DOHH2 (cell line): ENCODE measurements at regions not wholly inside any gene's neighbourhood (a gene's known extent, or its start where the extent isn't known, plus 50 kb on each side); places are given as distances from the start of the nearest gene placed in this dataset.
"Not testable (repeated sequence)": the region's sequence is repeated elsewhere in the genome, so short reads cannot be mapped to it uniquely, and the experiment has no call there.

ENCODE experiments used
- H3F3A ChIP-seq: fragments of 200-600 bp; sonication (generic), shearing (Covaris generic); 2 replicates; pipeline ENCODE4 v1.6.0; 2016; ENCODE audit warnings: antibody characterized with exemption, mild to moderate bottlenecking; ENCODE audit not compliant: control insufficient read depth, insufficient read depth
- H3K27ac ChIP-seq: fragments of 200-600 bp; sonication (generic); 2 replicates; pipeline ENCODE4 v1.5.1; 2014; ENCODE audit warnings: low read depth, mild to moderate bottlenecking, low read length, moderate library complexity
- H3K27me3 ChIP-seq: fragments of 200-600 bp; sonication (generic); 2 replicates; pipeline ENCODE4 v1.6.1; 2014; ENCODE audit warnings: mild to moderate bottlenecking, low read length, mixed read lengths; ENCODE audit not compliant: control insufficient read depth
- H3K36me3 ChIP-seq: fragments of 200-600 bp; sonication (generic); 2 replicates; pipeline ENCODE4 v1.6.1; 2014; ENCODE audit warnings: mild to moderate bottlenecking, low read length, moderate library complexity, mixed read lengths; ENCODE audit not compliant: control insufficient read depth
- H3K4me1 ChIP-seq: fragments of 200-600 bp; sonication (generic); 2 replicates; pipeline ENCODE4 v1.6.1; 2014; ENCODE audit warnings: mild to moderate bottlenecking, low read length, mixed read lengths; ENCODE audit not compliant: control insufficient read depth
- H3K4me2 ChIP-seq: fragments of 200-600 bp; sonication (generic); 2 replicates; pipeline ENCODE4 v1.6.0; 2014; ENCODE audit warnings: mild to moderate bottlenecking, low read length, moderate library complexity
- H3K4me3 ChIP-seq: fragments of 200-600 bp; sonication (generic); 2 replicates; pipeline ENCODE4 v1.5.1; 2014; ENCODE audit warnings: mild to moderate bottlenecking, low read length, mixed read lengths
- H3K79me2 ChIP-seq: fragments of 200-600 bp; sonication (generic); 2 replicates; pipeline ENCODE4 v1.6.1; 2014; ENCODE audit warnings: mild to moderate bottlenecking, low read length, mixed read lengths; ENCODE audit not compliant: control insufficient read depth
- H3K9me2 ChIP-seq: fragments of 200-600 bp; sonication (generic); replicated peaks from 2 replicates; pipeline ENCODE4 v1.6.1; 2014; ENCODE audit warnings: mild to moderate bottlenecking, low read length, mixed read lengths; ENCODE audit not compliant: control insufficient read depth
- H3K9me3 ChIP-seq: fragments of 200-600 bp; sonication (generic); 2 replicates; pipeline ENCODE4 v1.6.1; 2014; ENCODE audit warnings: antibody characterized with exemption, low read length, mixed read lengths; ENCODE audit not compliant: control insufficient read depth, insufficient read depth
- H4K20me1 ChIP-seq: fragments of 200-600 bp; sonication (generic); 2 replicates; pipeline ENCODE4 v1.6.0; 2014; ENCODE audit warnings: low read depth, mild to moderate bottlenecking, antibody characterized with exemption, low read length, moderate library complexity; ENCODE audit not compliant: control insufficient read depth, insufficient read depth

- H3K27ac ChIP-seq, H3K9me2 ChIP-seq, H3K36me3 ChIP-seq, H3K4me2 ChIP-seq, H3K79me2 ChIP-seq, H3K9me3 ChIP-seq, H3K4me3 ChIP-seq, H3K27me3 ChIP-seq, H3F3A ChIP-seq, H4K20me1 ChIP-seq, H3K4me1 ChIP-seq: not testable (repeated sequence)
These were observed 2896.5 kb downstream of the RPIA start for GRCh38 chr2:91587908-91588535.

- H3K27me3 ChIP-seq, H3K9me2 ChIP-seq, H3K4me3 ChIP-seq, H3F3A ChIP-seq, H3K27ac ChIP-seq, H3K79me2 ChIP-seq, H3K36me3 ChIP-seq, H4K20me1 ChIP-seq, H3K4me2 ChIP-seq, H3K4me1 ChIP-seq, H3K9me3 ChIP-seq: not testable (repeated sequence)
These were observed 2897.3 kb downstream of the RPIA start for GRCh38 chr2:91588782-91589223.

GRCh38 chr2:91589454-91590328 is 2898.2 kb downstream of the RPIA start:
- not testable (repeated sequence) for H3K27me3 ChIP-seq, H3K9me3 ChIP-seq, H3K9me2 ChIP-seq, H3K36me3 ChIP-seq, H4K20me1 ChIP-seq, H3K4me3 ChIP-seq, H3K4me2 ChIP-seq, H3K27ac ChIP-seq, H3K4me1 ChIP-seq, H3K79me2 ChIP-seq, H3F3A ChIP-seq

GRCh38 chr2:91590381-91590780 is 2898.9 kb downstream of the RPIA start:
- H3K4me2 ChIP-seq, H3K4me1 ChIP-seq, H3F3A ChIP-seq, H3K9me2 ChIP-seq, H3K9me3 ChIP-seq, H3K4me3 ChIP-seq, H3K36me3 ChIP-seq, H3K27me3 ChIP-seq, H3K27ac ChIP-seq, H3K79me2 ChIP-seq, H4K20me1 ChIP-seq: not testable (repeated sequence)

DNA sequence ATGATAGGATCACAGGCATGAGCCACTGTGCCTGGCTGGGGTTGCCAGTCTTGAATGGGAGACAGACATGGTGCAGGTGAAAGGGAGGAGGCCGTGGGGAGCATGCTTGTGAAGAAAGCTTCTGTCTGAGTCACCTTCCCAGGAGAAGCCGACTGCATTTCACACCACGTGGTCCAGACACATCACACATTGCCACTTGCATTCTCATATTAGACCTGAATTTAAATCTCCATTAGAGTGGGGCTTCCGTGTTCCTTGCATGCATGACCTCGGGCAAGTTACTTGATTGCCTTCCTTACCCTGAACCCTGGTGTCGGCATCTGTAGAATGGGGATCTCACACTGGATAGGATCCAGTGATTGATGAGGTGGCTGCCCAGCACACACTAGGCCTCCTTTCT is 2899.6 kb downstream of the RPIA start:
- not testable (repeated sequence) for H3K79me2 ChIP-seq, H3K27ac ChIP-seq, H3K9me3 ChIP-seq, H3K36me3 ChIP-seq, H3K27me3 ChIP-seq, H3K4me1 ChIP-seq, H3K4me2 ChIP-seq, H3K4me3 ChIP-seq, H3K9me2 ChIP-seq, H3F3A ChIP-seq, H4K20me1 ChIP-seq

GRCh38 chr2:91597436-91597835 is 2906.0 kb downstream of the RPIA start:
- not testable (repeated sequence) for H3K4me2 ChIP-seq, H3K4me1 ChIP-seq, H3K79me2 ChIP-seq, H3K27ac ChIP-seq, H3F3A ChIP-seq, H3K4me3 ChIP-seq, H3K27me3 ChIP-seq, H3K9me2 ChIP-seq, H3K9me3 ChIP-seq, H4K20me1 ChIP-seq, H3K36me3 ChIP-seq

GRCh38 chr2:91598519-91598918 is 2907.0 kb downstream of the RPIA start:
- not testable (repeated sequence) for H3K4me1 ChIP-seq, H3K9me3 ChIP-seq, H3K4me3 ChIP-seq, H3K36me3 ChIP-seq, H3K79me2 ChIP-seq, H3K27me3 ChIP-seq, H4K20me1 ChIP-seq, H3K4me2 ChIP-seq, H3K9me2 ChIP-seq, H3F3A ChIP-seq, H3K27ac ChIP-seq

- H3K4me3 ChIP-seq, H3K9me2 ChIP-seq, H3K4me1 ChIP-seq, H3K79me2 ChIP-seq, H3F3A ChIP-seq, H3K9me3 ChIP-seq, H4K20me1 ChIP-seq, H3K36me3 ChIP-seq, H3K4me2 ChIP-seq, H3K27ac ChIP-seq, H3K27me3 ChIP-seq: not testable (repeated sequence)
These were observed 2907.5 kb downstream of the RPIA start for GRCh38 chr2:91599000-91599399.
